SK-N-MC (cell line): ENCODE measurements at regions not wholly inside any gene's neighbourhood (a gene's known extent, or its start where the extent isn't known, plus 50 kb on each side); places are given as distances from the start of the nearest gene placed in this dataset.

Experiments used
- DNase-seq: peaks from one replicate; pipeline ENCODE4 v3.0.0-alpha.2; 2011; ENCODE audit warnings: low read depth, low spot score
- H3K27ac ChIP-seq: fragments of 200-600 bp; sonication (generic); 2 replicates; pipeline ENCODE4 v1.5.1; 2016; ENCODE audit warnings: mixed run types
- H3K36me3 ChIP-seq: fragments of 200-600 bp; sonication (generic); 2 replicates; pipeline ENCODE4 v1.6.1; 2017; ENCODE audit warnings: antibody characterized with exemption, low read length, mixed read lengths; ENCODE audit not compliant: insufficient read depth
- H3K4me3 ChIP-seq: fragments of 200-600 bp; sonication (generic); 2 replicates; pipeline ENCODE4 v1.5.1; 2016
- H3K9ac ChIP-seq: fragments of 200-600 bp; sonication (generic); 2 replicates; pipeline ENCODE4 v1.8.0; 2017; ENCODE audit warnings: mixed run types, mixed read lengths; ENCODE audit not compliant: insufficient read length
- H3K9me3 ChIP-seq: fragments of 200-600 bp; sonication (generic); 2 replicates; pipeline ENCODE4 v1.6.1; 2017; ENCODE audit warnings: low read depth, mild to moderate bottlenecking, antibody characterized with exemption, low read length, moderate library complexity, mixed read lengths
- EZH2 ChIP-seq: fragments of 200-600 bp; sonication (generic); IDR thresholded peaks from one replicate; pipeline ENCODE4 v1.6.1; 2017; ENCODE audit warnings: antibody characterized with exemption
- FOXP2 ChIP-seq: optimal IDR thresholded peaks from 2 replicates; pipeline ENCODE3; 2011; ENCODE audit warnings: mild to moderate bottlenecking, moderate library complexity; ENCODE audit not compliant: insufficient read depth; ENCODE audit errors: extremely low read length, control extremely low read depth
- POLR2AphosphoS5 ChIP-seq: IDR thresholded peaks from 2 replicates; pipeline ENCODE4 v1.6.1; 2012; ENCODE audit warnings: mild to moderate bottlenecking, low read depth, low read length, borderline replicate concordance

GRCh38 chr12:91422127-91422526 is 239.5 kb upstream of the DCN start:
- Histone ChIP-seq H3K9me3 (no peaks in the 10 kb centered on the region), H3K4me3 (no peak overlapping the region), H3K9ac (no peak overlapping the region), H3K27ac (no peak overlapping the region), H3K36me3 (no peaks in the 10 kb centered on the region)
- no peak for DNase-seq
- no peak for TF ChIP-seq EZH2
- no peak for TF ChIP-seq FOXP2
- no peak for TF ChIP-seq POLR2AphosphoS5

GRCh38 chr12:91419809-91420208 is 237.2 kb upstream of the DCN start:
- Histone ChIP-seq H3K27ac (no peak overlapping the region), H3K36me3 (no peaks in the 10 kb centered on the region), H3K4me3 (no peak overlapping the region), H3K9ac (no peak overlapping the region), H3K9me3 (no peaks in the 10 kb centered on the region)
- TF ChIP-seq FOXP2 = no peak
- TF ChIP-seq EZH2 = no peak
- TF ChIP-seq POLR2AphosphoS5 = no peak
- DNase-seq = no peak

- TF ChIP-seq POLR2AphosphoS5 (no peak), EZH2 (no peak), FOXP2 (no peak)
- no peak overlapping the region for H3K4me3 ChIP-seq
- no peak overlapping the region for H3K27ac ChIP-seq
- no peak overlapping the region for H3K9ac ChIP-seq
- no peaks in the 10 kb centered on the region for H3K9me3 ChIP-seq
- DNase-seq = no peak
- H3K36me3 ChIP-seq = no peaks in the 10 kb centered on the region
These were observed 235.8 kb upstream of the DCN start for GRCh38 chr12:91418221-91419090.

GRCh38 chr12:91417650-91418049 is 235.0 kb upstream of the DCN start:
- no peak for TF ChIP-seq POLR2AphosphoS5
- no peak for TF ChIP-seq EZH2
- no peak for TF ChIP-seq FOXP2
- DNase-seq = no peak
- Histone ChIP-seq H3K36me3 (no peaks in the 10 kb centered on the region), H3K9ac (no peak overlapping the region), H3K27ac (no peak overlapping the region), H3K4me3 (no peak overlapping the region), H3K9me3 (no peaks in the 10 kb centered on the region)

- Histone ChIP-seq H3K9ac (no peak overlapping the region), H3K4me3 (no peak overlapping the region), H3K36me3 (no peaks in the 10 kb centered on the region), H3K27ac (no peak overlapping the region), H3K9me3 (no peaks in the 10 kb centered on the region)
- TF ChIP-seq FOXP2 = no peak
- TF ChIP-seq POLR2AphosphoS5 = no peak
- TF ChIP-seq EZH2 = no peak
- no peak for DNase-seq
These were observed 232.0 kb upstream of the DCN start for GRCh38 chr12:91414636-91415035.

GRCh38 chr12:91413581-91414546 is 231.2 kb upstream of the DCN start:
- Histone ChIP-seq H3K9ac (no peak overlapping the region), H3K9me3 (no peaks in the 10 kb centered on the region), H3K4me3 (peak overlapping the region; percentile 21; the same call in 1 of the 2 replicates), H3K36me3 (no peaks in the 10 kb centered on the region), H3K27ac (no peak overlapping the region)
- TF ChIP-seq POLR2AphosphoS5 (no peak), FOXP2 (peak; percentile 25), EZH2 (no peak)
- peak; percentile 40 for DNase-seq

GRCh38 chr12:91406920-91407341 is 224.3 kb upstream of the DCN start:
- Histone ChIP-seq H3K4me3 (no peak overlapping the region), H3K36me3 (no peaks in the 10 kb centered on the region), H3K27ac (no peak overlapping the region), H3K9me3 (no peaks in the 10 kb centered on the region), H3K9ac (no peak overlapping the region)
- TF ChIP-seq POLR2AphosphoS5 = no peak
- no peak for TF ChIP-seq FOXP2
- no peak for TF ChIP-seq EZH2
- no peak for DNase-seq

- TF ChIP-seq POLR2AphosphoS5 (no peak), EZH2 (no peak), FOXP2 (no peak)
- Histone ChIP-seq H3K36me3 (no peaks in the 10 kb centered on the region), H3K4me3 (no peak overlapping the region), H3K9ac (no peak overlapping the region), H3K27ac (no peak overlapping the region), H3K9me3 (no peaks in the 10 kb centered on the region)
- no peak for DNase-seq
These were observed 221.8 kb upstream of the DCN start for GRCh38 chr12:91404441-91404840.
